ENCODE measurements at regions not wholly inside any gene's neighbourhood (a gene's known extent, or its start where the extent isn't known, plus 50 kb on each side); places are given as distances from the start of the nearest gene placed in this dataset.

DNA sequence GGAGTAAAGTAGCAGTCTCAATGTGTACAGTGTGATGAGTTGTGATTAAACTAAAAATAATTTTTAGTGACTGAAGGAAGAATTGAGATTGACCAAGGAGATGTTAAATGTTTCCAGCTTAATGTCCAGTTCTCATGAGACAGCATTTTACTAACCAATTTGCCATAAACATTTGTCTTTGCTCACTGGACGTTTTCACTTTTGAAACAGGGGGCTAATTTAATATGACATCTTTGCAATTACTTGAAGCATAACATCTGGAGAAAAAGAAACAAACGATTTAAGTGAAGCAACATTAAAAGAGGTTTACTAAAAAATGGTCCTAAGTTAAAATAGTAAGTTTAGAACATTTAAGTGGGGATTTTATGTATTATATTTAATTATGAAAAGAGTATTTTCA, 443.8 kb downstream of the BCKDHB start:
- Histone ChIP-seq H3K27me3 (no peaks in the 10 kb centered on the region), H3K36me3 (no peaks in the 10 kb centered on the region), H3K4me3 (no peak overlapping the region), H3K27ac (replicated peaks in 1 of 4) (no peak overlapping the region), H3K4me1 (peaks cover 0 to 9% (median 4%) of the 10 kb centered on the region in 4 donors), H3K9me3 (no peaks in the 10 kb centered on the region)
- DNase-seq (ENCODE audit: extremely low spot score): no peak
- TF ChIP-seq POLR2A (IDR thresholded peaks at IDR 0.05; ENCODE audit: low read depth): no peak
- TF ChIP-seq EP300 (IDR thresholded peaks at IDR 0.05): no peak
- 42% methylated on average over 2 of the region's 2 CpGs for WGBS
- intact Hi-C loops (cut with DNase I): no loop called here

GRCh38 chr6:80548532-80548931, 442.1 kb downstream of the BCKDHB start:
- no peak overlapping the region for H3K4me3 ChIP-seq
- WGBS: 94% methylated on average over 6 of the region's 6 CpGs
- DNase-seq (ENCODE audit: extremely low spot score): no peak
- H3K36me3 ChIP-seq: no peaks in the 10 kb centered on the region
- TF ChIP-seq POLR2AphosphoS5 (IDR thresholded peaks at IDR 0.05) (no peak), CTCF (IDR thresholded peaks at IDR 0.05) (no peak), EP300 (IDR thresholded peaks at IDR 0.05) (no peak), POLR2A (IDR thresholded peaks at IDR 0.05; ENCODE audit: low read depth) (no peak)
- intact Hi-C loops (cut with DNase I): no loop called here
- no peaks in the 10 kb centered on the region for H3K9me3 ChIP-seq
- H3K27ac ChIP-seq (replicated peaks in 1 of 4): no peak overlapping the region
- peaks cover 0 to 9% (median 4%) of the 10 kb centered on the region in 4 donors for H3K4me1 ChIP-seq
- no peaks in the 10 kb centered on the region for H3K27me3 ChIP-seq

DNA sequence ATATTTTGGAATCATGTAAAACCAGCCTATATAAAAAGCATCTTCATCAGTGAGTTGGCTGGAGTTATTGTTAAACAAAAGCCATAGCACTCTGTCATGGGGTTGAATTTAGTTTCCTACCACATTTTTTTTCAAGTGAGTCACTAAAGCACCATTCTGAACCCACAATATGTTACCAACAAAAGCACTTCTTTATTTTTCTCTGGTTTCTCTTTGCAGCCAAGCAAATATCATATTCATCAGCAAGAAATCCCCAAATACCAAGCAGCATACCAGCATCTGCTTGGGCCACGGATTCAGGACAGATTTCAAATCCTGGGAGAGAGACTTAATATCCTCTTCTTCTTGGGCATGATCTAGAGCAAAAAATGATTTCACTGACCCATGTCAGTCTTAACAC, 441.4 kb downstream of the BCKDHB start:
- H3K4me1 ChIP-seq: peaks cover 0 to 9% (median 4%) of the 10 kb centered on the region in 4 donors
- no peak overlapping the region for H3K27ac ChIP-seq (replicated peaks in 1 of 4)
- no peak overlapping the region for H3K4me3 ChIP-seq
- H3K36me3 ChIP-seq: no peaks in the 10 kb centered on the region
- DNase-seq (ENCODE audit: extremely low spot score): no peak
- H3K27me3 ChIP-seq: no peaks in the 10 kb centered on the region
- TF ChIP-seq CTCF (IDR thresholded peaks at IDR 0.05) (no peak), POLR2A (IDR thresholded peaks at IDR 0.05; ENCODE audit: low read depth) (no peak)
- no peaks in the 10 kb centered on the region for H3K9me3 ChIP-seq
- intact Hi-C loops (cut with DNase I): no loop called here
- 39% methylated on average over 1 of the region's 1 CpG for WGBS

- intact Hi-C loops (cut with DNase I): no loop called here
- Histone ChIP-seq H3K36me3 (no peaks in the 10 kb centered on the region), H3K4me3 (no peak overlapping the region), H3K9me3 (no peaks in the 10 kb centered on the region), H3K27me3 (no peaks in the 10 kb centered on the region), H3K4me1 (peaks cover 0 to 9% (median 4%) of the 10 kb centered on the region in 4 donors), H3K27ac (replicated peaks in 1 of 4) (no peak overlapping the region)
- TF ChIP-seq EP300 (IDR thresholded peaks at IDR 0.05) (no peak), POLR2A (IDR thresholded peaks at IDR 0.05; ENCODE audit: low read depth) (no peak), POLR2AphosphoS5 (IDR thresholded peaks at IDR 0.05) (no peak), CTCF (IDR thresholded peaks at IDR 0.05) (no peak)
- no peak for DNase-seq (ENCODE audit: extremely low spot score)
Measured at GRCh38 chr6:80544976-80545722, 438.7 kb downstream of the BCKDHB start.

DNA sequence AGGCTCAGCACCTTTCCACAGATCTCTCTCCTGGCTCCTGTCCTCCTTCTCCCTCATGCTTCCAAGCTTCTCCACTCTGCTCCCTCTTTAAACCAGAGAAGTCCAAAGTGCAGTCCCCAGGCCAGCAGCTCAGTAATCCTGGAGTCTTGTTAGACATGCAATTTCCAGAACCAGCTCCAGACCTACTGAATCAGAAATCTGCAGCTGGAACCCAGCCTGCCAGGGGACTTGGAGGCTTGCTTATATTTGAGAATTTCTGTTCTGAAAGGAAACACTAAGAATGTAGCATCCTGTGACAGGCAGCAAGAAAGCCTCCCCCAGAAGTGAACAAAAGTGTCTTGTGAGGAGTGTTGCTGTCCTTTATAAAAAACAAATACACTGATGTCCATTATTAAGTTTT, 438.1 kb downstream of the BCKDHB start:
- Histone ChIP-seq H3K9me3 (no peaks in the 10 kb centered on the region), H3K36me3 (no peaks in the 10 kb centered on the region), H3K4me1 (peaks cover 0 to 9% (median 4%) of the 10 kb centered on the region in 4 donors), H3K27me3 (no peaks in the 10 kb centered on the region), H3K27ac (replicated peaks in 1 of 4) (no peak overlapping the region), H3K4me3 (no peak overlapping the region)
- intact Hi-C loops (cut with DNase I): no loop called here
- TF ChIP-seq POLR2AphosphoS5 (IDR thresholded peaks at IDR 0.05) (no peak), CTCF (IDR thresholded peaks at IDR 0.05) (no peak), POLR2A (IDR thresholded peaks at IDR 0.05; ENCODE audit: low read depth) (no peak), EP300 (IDR thresholded peaks at IDR 0.05) (no peak)
- DNase-seq (ENCODE audit: extremely low spot score): no peak

Measured in esophagus muscularis mucosa (tissue), 4 donors.